ENCODE measurements at regions not wholly inside any gene's neighbourhood (a gene's known extent, or its start where the extent isn't known, plus 50 kb on each side); places are given as distances from the start of the nearest gene placed in this dataset.
"Not testable (repeated sequence)": the region's sequence is repeated elsewhere in the genome, so short reads cannot be mapped to it uniquely, and the experiment has no call there.

GRCh38 chrX:146708866-146709265 lies 100.7 kb upstream of the CXorf51B start:
- TF ChIP-seq, protein P1, sequence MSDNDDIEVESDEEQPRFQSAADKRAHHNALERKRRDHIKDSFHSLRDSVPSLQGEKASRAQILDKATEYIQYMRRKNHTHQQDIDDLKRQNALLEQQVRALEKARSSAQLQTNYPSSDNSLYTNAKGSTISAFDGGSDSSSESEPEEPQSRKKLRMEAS (IDR thresholded peaks at IDR 0.05; ENCODE audit: insufficient read depth, insufficient read length): not testable (repeated sequence)
- TF ChIP-seq CTCF (IDR thresholded peaks at IDR 0.05; ENCODE audit: extremely low read depth in 1 of 2, insufficient read depth in 1 of 2, low read depth in 1 of 2, low read length in 2 of 2); EZH2 (IDR thresholded peaks at IDR 0.05; ENCODE audit: borderline replicate concordance, low read depth, low read length, severe bottlenecking); POLR2A (IDR thresholded peaks at IDR 0.05; ENCODE audit: low read depth, low read length); POLR2AphosphoS5 (IDR thresholded peaks at IDR 0.05; ENCODE audit: insufficient read depth, low read depth, low read length); JUN (IDR thresholded peaks at IDR 0.05; ENCODE audit: borderline replicate concordance, insufficient read depth, insufficient read length, low read depth); MYC (IDR thresholded peaks at IDR 0.05; ENCODE audit: low read depth, low read length); FOS (IDR thresholded peaks at IDR 0.05; ENCODE audit: borderline replicate concordance, insufficient read depth, low read length): not testable (repeated sequence)
